Loucy (cell line): ENCODE measurements at regions not wholly inside any gene's neighbourhood (a gene's known extent, or its start where the extent isn't known, plus 50 kb on each side); places are given as distances from the start of the nearest gene placed in this dataset.

Source experiments
- EZH2phosphoT487 ChIP-seq: fragments of 200-600 bp; IDR thresholded peaks from 2 replicates; pipeline ENCODE4 v1.6.1; 2018; ENCODE audit warnings: antibody characterized with exemption, mild to moderate bottlenecking, moderate library complexity, borderline replicate concordance
- TF ChIP-seq, protein P1 (sequence below): fragments of 200-600 bp; sonication (generic); conservative IDR thresholded peaks from 2 replicates; pipeline ENCODE4 v1.5.1; 2014; ENCODE audit warnings: mild to moderate bottlenecking, antibody characterized with exemption, low read length

DNA sequence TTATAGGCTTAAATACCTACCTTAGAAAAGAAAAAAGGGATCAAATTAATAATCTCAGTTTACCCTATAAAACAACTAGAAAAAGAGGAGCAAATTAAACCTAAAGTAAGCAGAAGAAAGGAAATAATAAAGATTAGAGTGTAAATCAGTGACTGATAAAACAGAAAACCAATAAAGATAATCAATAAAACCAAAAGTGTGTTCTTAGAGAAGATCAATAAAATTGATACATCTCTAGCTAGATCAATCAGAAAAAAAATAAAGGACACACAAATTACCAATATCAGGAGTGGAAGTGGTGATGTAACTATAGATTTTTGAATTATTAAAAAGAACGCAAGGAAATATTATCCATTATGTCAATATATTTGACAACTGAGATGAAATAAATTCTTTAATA, 69.2 kb upstream of the NAMPT start:
- TF ChIP-seq, protein P1, sequence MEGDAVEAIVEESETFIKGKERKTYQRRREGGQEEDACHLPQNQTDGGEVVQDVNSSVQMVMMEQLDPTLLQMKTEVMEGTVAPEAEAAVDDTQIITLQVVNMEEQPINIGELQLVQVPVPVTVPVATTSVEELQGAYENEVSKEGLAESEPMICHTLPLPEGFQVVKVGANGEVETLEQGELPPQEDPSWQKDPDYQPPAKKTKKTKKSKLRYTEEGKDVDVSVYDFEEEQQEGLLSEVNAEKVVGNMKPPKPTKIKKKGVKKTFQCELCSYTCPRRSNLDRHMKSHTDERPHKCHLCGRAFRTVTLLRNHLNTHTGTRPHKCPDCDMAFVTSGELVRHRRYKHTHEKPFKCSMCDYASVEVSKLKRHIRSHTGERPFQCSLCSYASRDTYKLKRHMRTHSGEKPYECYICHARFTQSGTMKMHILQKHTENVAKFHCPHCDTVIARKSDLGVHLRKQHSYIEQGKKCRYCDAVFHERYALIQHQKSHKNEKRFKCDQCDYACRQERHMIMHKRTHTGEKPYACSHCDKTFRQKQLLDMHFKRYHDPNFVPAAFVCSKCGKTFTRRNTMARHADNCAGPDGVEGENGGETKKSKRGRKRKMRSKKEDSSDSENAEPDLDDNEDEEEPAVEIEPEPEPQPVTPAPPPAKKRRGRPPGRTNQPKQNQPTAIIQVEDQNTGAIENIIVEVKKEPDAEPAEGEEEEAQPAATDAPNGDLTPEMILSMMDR: no peak
- TF ChIP-seq EZH2phosphoT487: no peak
